IMR-90 (cell line): ENCODE measurements at regions not wholly inside any gene's neighbourhood (a gene's known extent, or its start where the extent isn't known, plus 50 kb on each side); places are given as distances from the start of the nearest gene placed in this dataset.

Source experiments
- ATAC-seq: fragments of 200-7000 bp; cut with Tn5 transposase; 2 replicates; pipeline ENCODE4 v1.9.1; 2020; ENCODE audit warnings: low read depth, mild to moderate bottlenecking, moderate library complexity
- BruUV-seq: library from RNA; stranded (reverse); fragments of 400-500 nt; replicated peaks from 2 replicates; lab custom pipeline; 2021; lab: Mats Ljungman, UMichigan
- CTCF ChIA-PET: fragments of 300-600 bp; formaldehyde crosslinking; extraction: SDS; loops from one replicate; lab custom pipeline; 2021; ENCODE audit warnings: antibody characterized with exemption; lab: Yijun Ruan, JAX
- POLR2A ChIA-PET: fragments of 300-600 bp; sonication (Branson Sonifier 250); formaldehyde crosslinking; loops from one replicate; lab custom pipeline; 2022; ENCODE audit warnings: antibody characterized with exemption; ENCODE audit not compliant: unreplicated experiment; lab: Charles Lee
- DNase-seq: peaks from one replicate; pipeline ENCODE4 v3.0.0; 2013
- H2AFZ ChIP-seq: replicated peaks from 2 replicates; pipeline ENCODE3; 2013; ENCODE audit warnings: low read length, mild to moderate bottlenecking; ENCODE audit not compliant: poor library complexity
- H2AK5ac ChIP-seq: 2 replicates; pipeline ENCODE4 v1.6.1; 2013; ENCODE audit warnings: low read depth, low read length, inconsistent platforms
- H2AK9ac ChIP-seq: replicated peaks from 2 replicates; pipeline ENCODE3; 2013; ENCODE audit warnings: mild to moderate bottlenecking, low read depth, low read length, moderate library complexity; ENCODE audit not compliant: poor library complexity
- H2BK120ac ChIP-seq: 2 replicates; pipeline ENCODE4 v1.6.1; 2013; ENCODE audit warnings: low read depth, low read length, inconsistent platforms
- H2BK15ac ChIP-seq: 3 replicates; pipeline ENCODE4 v1.6.1; 2013; ENCODE audit warnings: low read depth, low read length, inconsistent platforms
- H2BK20ac ChIP-seq: 2 replicates; pipeline ENCODE4 v1.6.1; 2013; ENCODE audit warnings: low read depth, mild to moderate bottlenecking, inconsistent platforms, low read length, moderate library complexity
- H2BK5ac ChIP-seq: 2 replicates; pipeline ENCODE4 v1.6.1; 2013; ENCODE audit warnings: mild to moderate bottlenecking, low read depth, low read length, inconsistent platforms; ENCODE audit not compliant: poor library complexity, severe bottlenecking
- H3K14ac ChIP-seq: replicated peaks from 2 replicates; pipeline ENCODE4 v1.6.1; 2013; ENCODE audit warnings: low read depth, low read length, inconsistent platforms
- H3K18ac ChIP-seq: 2 replicates; pipeline ENCODE4 v1.6.1; 2013; ENCODE audit warnings: low read depth, low read length, control low read depth
- H3K23ac ChIP-seq: 2 replicates; pipeline ENCODE4 v1.6.1; 2013; ENCODE audit warnings: low read depth, low read length, inconsistent platforms
- H3K27ac ChIP-seq: 2 replicates; pipeline ENCODE4 v1.5.1; 2013; ENCODE audit warnings: mild to moderate bottlenecking, control low read depth, low read length; ENCODE audit not compliant: insufficient read depth
- H3K27me3 ChIP-seq: 2 replicates; pipeline ENCODE4 v1.6.1; 2013; ENCODE audit warnings: low read length; ENCODE audit not compliant: control insufficient read depth, insufficient read depth
- H3K36me3 ChIP-seq: 2 replicates; pipeline ENCODE4 v1.6.1; 2013; ENCODE audit warnings: low read length, mixed read lengths; ENCODE audit not compliant: control insufficient read depth, insufficient read depth
- H3K4ac ChIP-seq: 2 replicates; pipeline ENCODE4 v1.6.1; 2013; ENCODE audit warnings: low read depth, low read length, inconsistent platforms
- H3K4me1 ChIP-seq: 2 replicates; pipeline ENCODE4 v1.6.1; 2013; ENCODE audit warnings: low read length, mixed read lengths; ENCODE audit not compliant: control insufficient read depth, insufficient read depth
- H3K4me2 ChIP-seq: 2 replicates; pipeline ENCODE4 v1.6.1; 2013; ENCODE audit warnings: low read depth, mild to moderate bottlenecking, control low read depth, low read length, moderate library complexity
- H3K4me3 ChIP-seq: 2 replicates; pipeline ENCODE4 v1.5.1; 2013; ENCODE audit warnings: low read depth, mild to moderate bottlenecking, control low read depth, low read length, moderate library complexity; ENCODE audit not compliant: insufficient read depth
- H3K56ac ChIP-seq: 2 replicates; pipeline ENCODE4 v1.6.1; 2013; ENCODE audit warnings: low read length, inconsistent platforms; ENCODE audit not compliant: insufficient read depth; ENCODE audit errors: extremely low read depth
- H3K79me1 ChIP-seq, 2 experiments: 2 replicates each; pipeline ENCODE4 v1.6.1; 2013; ENCODE audit warnings: low read length in 2 of 2, inconsistent platforms in 1 of 2, low read depth in 1 of 2
- H3K9ac ChIP-seq: 2 replicates; pipeline ENCODE4 v1.6.1; 2013; ENCODE audit warnings: low read depth, low read length, control low read depth
- H3K9me1 ChIP-seq: 2 replicates; pipeline ENCODE4 v1.6.1; 2013; ENCODE audit warnings: low read length, inconsistent platforms; ENCODE audit not compliant: insufficient read depth
- H3K9me3 ChIP-seq: 2 replicates; pipeline ENCODE4 v1.6.1; 2013; ENCODE audit warnings: low read length; ENCODE audit not compliant: control insufficient read depth, insufficient read depth
- H4K20me1 ChIP-seq: 2 replicates; pipeline ENCODE4 v1.6.1; 2013; ENCODE audit warnings: low read length, inconsistent platforms; ENCODE audit not compliant: insufficient read depth
- H4K5ac ChIP-seq: 2 replicates; pipeline ENCODE4 v1.6.1; 2013; ENCODE audit warnings: mild to moderate bottlenecking, low read depth, low read length, control low read depth
- H4K8ac ChIP-seq, 2 experiments: 2 replicates each; pipeline ENCODE4 v1.6.1; 2013; ENCODE audit warnings: low read depth in 2 of 2, low read length in 2 of 2, control low read depth in 1 of 2, inconsistent platforms in 1 of 2
- H4K91ac ChIP-seq: 2 replicates; pipeline ENCODE4 v1.6.1; 2013; ENCODE audit warnings: low read depth, low read length, inconsistent platforms; ENCODE audit not compliant: insufficient read depth
- CEBPB ChIP-seq: IDR thresholded peaks from 2 replicates; pipeline ENCODE4 v1.6.1; 2012; ENCODE audit warnings: low read depth, low read length, improper control_type of control experiment
- ELK1 ChIP-seq: fragments of 150-350 bp; IDR thresholded peaks from 2 replicates; pipeline ENCODE4 v1.6.1; 2016; ENCODE audit warnings: low read depth, mild to moderate bottlenecking, low read length, moderate library complexity, borderline replicate concordance
- NFE2L2 ChIP-seq: fragments of 150-350 bp; IDR thresholded peaks from 2 replicates; pipeline ENCODE4 v1.6.1; 2016; ENCODE audit warnings: low read depth, mild to moderate bottlenecking, low read length
- POLR2A ChIP-seq: IDR thresholded peaks from 2 replicates; pipeline ENCODE4 v1.6.1; 2012; ENCODE audit warnings: mild to moderate bottlenecking, low read depth, low read length
- RCOR1 ChIP-seq: IDR thresholded peaks from 2 replicates; pipeline ENCODE4 v1.6.1; 2012; ENCODE audit warnings: mild to moderate bottlenecking, low read length, improper control_type of control experiment; ENCODE audit not compliant: insufficient replicate concordance
- SMC3 ChIP-seq: fragments of 150-350 bp; IDR thresholded peaks from 2 replicates; pipeline ENCODE4 v1.6.1; 2016; ENCODE audit warnings: low read depth, mild to moderate bottlenecking, antibody characterized with exemption, low read length, moderate library complexity
- WGBS, 2 experiments: methylation state at CpG; one replicate each; pipeline versions ENCODE4 v1.1.5 to v1.1.7; 2013; ENCODE audit warnings: missing lambda C conversion rate in 2 of 2; ENCODE audit not compliant: insufficient read length in 1 of 2; ENCODE audit errors: extremely low coverage in 2 of 2; 5-methylcytosine and 5-hydroxymethylcytosine counted together
- dilution Hi-C: fragments of 300-500 bp; cut with HindIII; formaldehyde crosslinking; loops from one replicate; pipeline ENCODE4 v1.14.3; 2018; ENCODE audit warnings: low sequenced_read_pairs; ENCODE audit not compliant: unreplicated experiment
- in situ Hi-C: fragments of 300-500 bp; cut with MboI; formaldehyde crosslinking; loops from 3 replicates; pipeline ENCODE4 v1.14.3; 2019; ENCODE audit warnings: low sequenced_read_pairs, inconsistent platforms, mixed read lengths
- intact Hi-C: fragments of 100-400 bp; cut with micrococcal nuclease; formaldehyde crosslinking; loops from 2 replicates; pipeline ENCODE4 v1.10.0; 2022
- TF ChIP-seq, protein P1 (sequence below): conservative IDR thresholded peaks from 2 replicates; pipeline ENCODE4 v1.5.1; 2012; ENCODE audit warnings: mild to moderate bottlenecking, low read depth, low read length, improper control_type of control experiment

- ATAC-seq (peak; percentile 78), DNase-seq (peak; percentile 1)
- H3K4ac ChIP-seq: peak overlapping the region; percentile 41; the same call in 1 of the 2 replicates
- no peak overlapping the region for H3K56ac ChIP-seq
- intact Hi-C loops (loop anchor here (1.0 to 2.0 kb wide), 4 partner anchors 85 to 426 kb away; no protein-coding TSS in a partner anchor), dilution Hi-C loops (no loop called here), in situ Hi-C loops (loop anchor here (5.0 kb wide), 1 partner anchor 411 kb away; no protein-coding TSS in a partner anchor)
- no peak overlapping the region for H3K27ac ChIP-seq
- no peak overlapping the region for H3K18ac ChIP-seq
- peaks cover 3% of the 10 kb centered on the region; the same call in 1 of the 2 replicates for H3K9me1 ChIP-seq
- 0 out of 2 replicates have a peak overlapping the region, but pooled peaks have one; percentile 45 for H3K23ac ChIP-seq
- H2BK15ac ChIP-seq: 0 out of 3 replicates have a peak overlapping the region, but pooled peaks have one; percentile 16
- H2BK120ac ChIP-seq: peak overlapping the region; percentile 16; the same call in 1 of the 2 replicates
- H3K79me1 ChIP-seq: no peaks in the 10 kb centered on the region
- H4K8ac ChIP-seq: peak overlapping the region in 1 of 2 experiments; percentile 78; a peak in 2 of 4 replicates
- BruUV-seq: no TSS peak
- no peak overlapping the region for H4K5ac ChIP-seq
- H3K4me1 ChIP-seq: no peaks in the 10 kb centered on the region
- no peak overlapping the region for H2AK9ac ChIP-seq
- ChIA-PET POLR2A (no interaction called here), CTCF (interaction anchor here (0.9 to 2.6 kb wide), 15 partner anchors 24 to 980 kb away, joined by 3 to 19 read pairs (median 4); partner anchors contain the start of gene HOXD10)
- H3K9me3 ChIP-seq: no peaks in the 10 kb centered on the region
- no peak overlapping the region for H3K9ac ChIP-seq
- H3K27me3 ChIP-seq: peaks cover 16% of the 10 kb centered on the region
- no peak overlapping the region for H4K91ac ChIP-seq
- H2BK20ac ChIP-seq: 0 out of 2 replicates have a peak overlapping the region, but pooled peaks have one; percentile 14
- H2AK5ac ChIP-seq: no peak overlapping the region
- peak overlapping the region; percentile 33; the same call in 1 of the 2 replicates for H3K14ac ChIP-seq
- no peak for TF ChIP-seq POLR2A
- TF ChIP-seq ELK1: no peak
- TF ChIP-seq RCOR1: no peak
- TF ChIP-seq, protein P1, sequence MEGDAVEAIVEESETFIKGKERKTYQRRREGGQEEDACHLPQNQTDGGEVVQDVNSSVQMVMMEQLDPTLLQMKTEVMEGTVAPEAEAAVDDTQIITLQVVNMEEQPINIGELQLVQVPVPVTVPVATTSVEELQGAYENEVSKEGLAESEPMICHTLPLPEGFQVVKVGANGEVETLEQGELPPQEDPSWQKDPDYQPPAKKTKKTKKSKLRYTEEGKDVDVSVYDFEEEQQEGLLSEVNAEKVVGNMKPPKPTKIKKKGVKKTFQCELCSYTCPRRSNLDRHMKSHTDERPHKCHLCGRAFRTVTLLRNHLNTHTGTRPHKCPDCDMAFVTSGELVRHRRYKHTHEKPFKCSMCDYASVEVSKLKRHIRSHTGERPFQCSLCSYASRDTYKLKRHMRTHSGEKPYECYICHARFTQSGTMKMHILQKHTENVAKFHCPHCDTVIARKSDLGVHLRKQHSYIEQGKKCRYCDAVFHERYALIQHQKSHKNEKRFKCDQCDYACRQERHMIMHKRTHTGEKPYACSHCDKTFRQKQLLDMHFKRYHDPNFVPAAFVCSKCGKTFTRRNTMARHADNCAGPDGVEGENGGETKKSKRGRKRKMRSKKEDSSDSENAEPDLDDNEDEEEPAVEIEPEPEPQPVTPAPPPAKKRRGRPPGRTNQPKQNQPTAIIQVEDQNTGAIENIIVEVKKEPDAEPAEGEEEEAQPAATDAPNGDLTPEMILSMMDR: no peak
- TF ChIP-seq NFE2L2: no peak
- TF ChIP-seq CEBPB: no peak
- TF ChIP-seq SMC3: no peak
- peak overlapping the region; percentile 83 for H3K4me2 ChIP-seq
- no peak overlapping the region for H2BK5ac ChIP-seq
- H3K4me3 ChIP-seq: peak overlapping the region; percentile 38
- 0% methylated on average over 4 of the region's 16 CpGs; no CpG with 5 or more reads in 1 of the 2 experiments for WGBS, 2 experiments
- no peaks in the 10 kb centered on the region for H3K36me3 ChIP-seq
- H2AFZ ChIP-seq: peak overlapping the region; percentile 92
- no peaks in the 10 kb centered on the region for H4K20me1 ChIP-seq
Observed at GRCh38 chr2:176553685-176554100, 284.5 kb downstream of the MTX2 start.
